Erythroblast (primary cell): ENCODE measurements at regions not wholly inside any gene's neighbourhood (a gene's known extent, or its start where the extent isn't known, plus 50 kb on each side); places are given as distances from the start of the nearest gene placed in this dataset.

Experiments
- DNase-seq, 2 experiments: peaks; one replicate each; lab custom pipeline; 2025; lab: John Stamatoyannopoulos, UW
- GATA1 ChIP-seq: IDR thresholded peaks from 2 replicates; pipeline ENCODE4 v1.6.1; 2011; ENCODE audit warnings: low read depth, mild to moderate bottlenecking, control low read depth, low read length, moderate library complexity
- POLR2A ChIP-seq: IDR thresholded peaks from 2 replicates; pipeline ENCODE4 v1.6.1; 2011; ENCODE audit warnings: mild to moderate bottlenecking, low read length

- TF ChIP-seq GATA1 (no peak), POLR2A (no peak)
- DNase-seq, result no peak
These were observed 326.2 kb upstream of the NAV3 start for GRCh38 chr12:77504466-77504865.

DNA sequence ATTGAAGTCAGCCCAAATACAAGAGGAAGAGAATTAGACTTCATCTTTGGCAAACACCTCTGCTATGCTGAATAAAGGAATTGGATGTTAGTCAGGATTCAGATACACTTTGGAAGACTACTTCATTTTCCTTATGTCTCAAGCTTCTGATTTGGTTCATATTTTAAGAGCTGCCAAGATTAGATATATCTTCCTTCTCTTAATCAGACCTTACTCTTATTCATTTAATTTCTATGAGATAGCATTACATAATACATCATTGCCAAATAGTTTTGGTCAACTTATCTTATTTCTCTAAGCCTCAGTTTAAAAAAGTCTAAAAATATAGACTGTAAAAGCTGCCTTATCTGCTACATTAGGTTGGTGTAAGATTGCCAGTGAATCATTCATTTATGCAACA, 330.6 kb upstream of the NAV3 start:
- TF ChIP-seq POLR2A (no peak), GATA1 (no peak)
- no peak for DNase-seq

DNA sequence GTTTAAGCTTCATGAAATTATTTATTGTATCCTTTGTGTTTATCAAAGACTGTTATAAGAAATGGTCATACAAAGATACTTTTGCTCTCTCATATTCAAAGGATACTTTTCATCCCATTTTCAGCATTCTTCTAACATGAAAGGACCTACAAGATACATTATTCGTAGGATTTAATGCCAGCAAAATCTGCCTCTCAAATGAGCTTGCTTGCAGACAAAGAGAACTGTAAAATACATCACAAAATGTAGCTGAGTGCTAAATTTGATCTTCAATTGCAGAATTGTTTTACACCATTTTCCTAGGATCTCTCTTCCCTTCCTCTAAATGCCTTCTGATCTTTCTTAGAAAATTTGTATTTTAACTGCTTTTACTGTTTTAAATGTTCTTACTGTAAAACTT, 333.0 kb upstream of the NAV3 start:
- TF ChIP-seq GATA1 (no peak), POLR2A (no peak)
- no peak for DNase-seq

- DNase-seq, result no peak
- TF ChIP-seq POLR2A (no peak), GATA1 (no peak)
These were observed 334.0 kb upstream of the NAV3 start for GRCh38 chr12:77496714-77497113.

DNA sequence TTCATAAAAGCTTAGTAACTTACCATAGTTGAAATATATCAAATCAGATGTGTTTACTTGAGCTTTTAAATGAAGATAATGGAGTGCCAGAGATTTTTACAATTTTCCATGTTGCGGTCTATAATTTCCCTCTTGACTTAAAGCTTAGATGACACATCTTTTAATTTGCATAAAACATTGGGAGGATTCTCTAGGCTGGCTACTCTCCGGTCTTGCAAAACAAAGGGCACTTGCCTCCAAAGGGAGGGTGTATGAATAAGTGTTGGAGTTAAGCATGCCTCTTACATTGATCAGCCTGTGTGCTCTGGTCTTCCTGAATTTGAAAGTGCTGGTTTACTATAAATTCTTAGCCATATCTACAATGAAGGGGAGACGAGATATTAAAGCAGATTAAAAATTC, 336.4 kb upstream of the NAV3 start:
- DNase-seq, result no peak
- TF ChIP-seq POLR2A, result no peak
- TF ChIP-seq GATA1, result no peak

- TF ChIP-seq POLR2A, result no peak
- no peak for TF ChIP-seq GATA1
- no peak for DNase-seq
These were observed 337.2 kb upstream of the NAV3 start for GRCh38 chr12:77493302-77494168.

DNA sequence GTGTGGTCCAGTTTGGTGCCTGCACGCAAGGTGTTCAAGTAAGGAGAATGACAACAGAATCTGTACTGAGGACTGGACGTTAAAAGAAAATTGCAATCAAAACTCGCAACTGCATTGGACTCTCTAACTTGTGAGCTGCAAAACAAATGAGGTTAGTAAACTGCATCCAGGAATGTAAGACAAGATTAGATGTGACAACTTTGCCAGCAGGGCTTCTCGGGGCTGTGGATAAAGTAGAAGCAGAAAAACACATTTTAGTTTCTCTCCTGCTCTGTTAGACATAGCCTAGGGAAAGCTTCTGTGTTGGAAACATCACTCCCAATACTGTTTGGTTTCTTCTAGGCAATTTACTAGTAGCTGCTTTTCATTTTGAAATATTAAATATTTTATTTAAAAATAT, 338.2 kb upstream of the NAV3 start:
- TF ChIP-seq GATA1 (no peak), POLR2A (no peak)
- DNase-seq, result no peak

- no peak for DNase-seq
- TF ChIP-seq GATA1 (no peak), POLR2A (no peak)
These were observed 341.2 kb upstream of the NAV3 start for GRCh38 chr12:77489331-77489970.

DNA sequence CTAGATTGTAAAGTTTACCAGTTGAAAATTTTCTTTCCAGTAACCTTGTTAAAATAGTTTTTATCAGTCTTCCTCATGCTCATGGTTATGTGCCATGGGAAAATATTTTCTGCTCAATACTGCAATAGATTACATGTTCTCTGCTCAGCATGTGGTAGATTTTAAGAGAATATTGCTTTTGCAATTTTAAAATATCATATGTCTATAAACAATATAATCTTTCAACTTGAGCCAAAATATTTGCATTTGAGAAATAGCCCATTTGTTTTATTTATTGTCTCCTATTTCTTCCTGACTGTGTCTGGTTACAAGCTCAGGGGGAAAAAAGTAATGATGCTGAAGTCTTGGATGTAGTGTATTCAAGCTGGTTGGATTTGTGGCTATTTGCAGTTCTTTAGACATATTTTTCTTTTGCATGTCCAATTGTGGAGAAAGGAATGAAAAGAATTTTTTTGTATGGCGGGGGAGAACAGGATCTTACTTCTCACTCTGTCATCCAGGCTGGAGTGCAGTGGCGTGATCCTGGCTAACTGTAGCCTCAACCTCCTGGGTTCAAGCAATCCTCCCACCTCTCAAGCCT, 342.6 kb upstream of the NAV3 start:
- DNase-seq, result no peak
- TF ChIP-seq GATA1 (no peak), POLR2A (no peak)

GRCh38 chr12:77486872-77487271, 343.8 kb upstream of the NAV3 start:
- TF ChIP-seq POLR2A, result no peak
- no peak for TF ChIP-seq GATA1

GRCh38 chr12:77485961-77486854, 344.5 kb upstream of the NAV3 start:
- DNase-seq, result no peak
- TF ChIP-seq GATA1 (no peak), POLR2A (no peak)

More at GRCh38 chr12:77486872-77487271, 343.8 kb upstream of the NAV3 start:
- no peak for DNase-seq

- TF ChIP-seq GATA1 (no peak), POLR2A (no peak)
- DNase-seq, result no peak
These were observed 349.0 kb upstream of the NAV3 start for GRCh38 chr12:77481687-77482086.

GRCh38 chr12:77477907-77478533, 352.7 kb upstream of the NAV3 start:
- no peak for DNase-seq
- no peak for TF ChIP-seq GATA1
- no peak for TF ChIP-seq POLR2A

GRCh38 chr12:77471801-77472200, 358.9 kb upstream of the NAV3 start:
- TF ChIP-seq POLR2A, result no peak
- TF ChIP-seq GATA1, result no peak
- no peak for DNase-seq
